ENCODE measurements at regions not wholly inside any gene's neighbourhood (a gene's known extent, or its start where the extent isn't known, plus 50 kb on each side); places are given as distances from the start of the nearest gene placed in this dataset.

GRCh38 chr14:75226755-75227544, 50.5 kb upstream of the TMED10 start:
- Histone ChIP-seq H2AK5ac (ENCODE audit: low read depth, low read length) (no peak overlapping the region), H2AFZ (ENCODE audit: low read length) (no peak overlapping the region), H3K14ac (ENCODE audit: low read length) (no peak overlapping the region), H3K4me3 (ENCODE audit: low read length in 2 of 2) (no peak overlapping the region), H3K18ac (ENCODE audit: low read length) (no peak overlapping the region), H3K27me3 (ENCODE audit: control insufficient read depth in 3 of 3, insufficient read depth in 3 of 3, low read depth in 1 of 3, low read length in 3 of 3) (peaks cover 0 to 5% (median 0%) of the 10 kb centered on the region in 3 experiments), H3K4me2 (ENCODE audit: insufficient read depth, low read length, poor library complexity, severe bottlenecking) (no peak overlapping the region), H3K9ac (ENCODE audit: low read depth, low read length, poor library complexity) (peak overlapping the region; percentile 13), H3K36me3 (replicated peaks in 1 of 2; ENCODE audit: control insufficient read depth in 2 of 2, insufficient read depth in 2 of 2, low read length in 2 of 2) (no peaks in the 10 kb centered on the region), H3K27ac (replicated peaks; ENCODE audit: low read length) (no peak overlapping the region), H3K4ac (ENCODE audit: low read length) (no peak overlapping the region), H3K4me1 (ENCODE audit: control insufficient read depth in 2 of 2, insufficient read depth in 1 of 2, low read depth in 1 of 2, low read length in 2 of 2) (peaks cover 8 to 11% of the 10 kb centered on the region in 2 donors), H4K8ac (ENCODE audit: low read depth, low read length) (no peak overlapping the region), H3K23ac (ENCODE audit: low read depth, low read length, poor library complexity) (no peak overlapping the region), H3K9me3 (replicated peaks in 1 of 2; ENCODE audit: control insufficient read depth in 2 of 2, insufficient read depth in 1 of 2, low read depth in 1 of 2, low read length in 2 of 2) (no peaks in the 10 kb centered on the region), H2BK15ac (ENCODE audit: low read length) (no peak overlapping the region), H3K79me1 (ENCODE audit: low read depth, low read length) (no peaks in the 10 kb centered on the region), H2BK5ac (ENCODE audit: low read length) (no peak overlapping the region), H2BK120ac (ENCODE audit: low read depth, low read length) (no peak overlapping the region), H4K91ac (ENCODE audit: low read depth, low read length, poor library complexity) (no peak overlapping the region), H2BK12ac (ENCODE audit: low read length) (no peak overlapping the region)
- DNase-seq (ENCODE audit: low spot score): no peak
- WGBS, 2 donors (ENCODE audit: extremely low coverage in 2 of 2, insufficient read length in 2 of 2, insufficient replicate concordance in 1 of 2): no CpG with 5 or more reads among the region's 6 CpGs
